ENCODE measurements at regions not wholly inside any gene's neighbourhood (a gene's known extent, or its start where the extent isn't known, plus 50 kb on each side); places are given as distances from the start of the nearest gene placed in this dataset.

GRCh38 chr1:208298593-208299269 lies 54.5 kb upstream of the PLXNA2 start:
- no peak overlapping the region for H3K4me3 ChIP-seq (ENCODE audit: low read length)
- H3K9me3 ChIP-seq (replicated peaks; ENCODE audit: low read length): no peaks in the 10 kb centered on the region
- no peaks in the 10 kb centered on the region for H3K4me1 ChIP-seq (ENCODE audit: control insufficient read depth, insufficient read depth, low read length)
- H3K36me3 ChIP-seq (ENCODE audit: insufficient read depth, low read length): no peaks in the 10 kb centered on the region
- no peak overlapping the region for H3K4me2 ChIP-seq (ENCODE audit: low read length)
- no peak overlapping the region for H3K9ac ChIP-seq (ENCODE audit: low read depth, low read length)
- peaks cover 27% of the 10 kb centered on the region for H3K27me3 ChIP-seq (ENCODE audit: control insufficient read depth, insufficient read depth, low read length)

DNA sequence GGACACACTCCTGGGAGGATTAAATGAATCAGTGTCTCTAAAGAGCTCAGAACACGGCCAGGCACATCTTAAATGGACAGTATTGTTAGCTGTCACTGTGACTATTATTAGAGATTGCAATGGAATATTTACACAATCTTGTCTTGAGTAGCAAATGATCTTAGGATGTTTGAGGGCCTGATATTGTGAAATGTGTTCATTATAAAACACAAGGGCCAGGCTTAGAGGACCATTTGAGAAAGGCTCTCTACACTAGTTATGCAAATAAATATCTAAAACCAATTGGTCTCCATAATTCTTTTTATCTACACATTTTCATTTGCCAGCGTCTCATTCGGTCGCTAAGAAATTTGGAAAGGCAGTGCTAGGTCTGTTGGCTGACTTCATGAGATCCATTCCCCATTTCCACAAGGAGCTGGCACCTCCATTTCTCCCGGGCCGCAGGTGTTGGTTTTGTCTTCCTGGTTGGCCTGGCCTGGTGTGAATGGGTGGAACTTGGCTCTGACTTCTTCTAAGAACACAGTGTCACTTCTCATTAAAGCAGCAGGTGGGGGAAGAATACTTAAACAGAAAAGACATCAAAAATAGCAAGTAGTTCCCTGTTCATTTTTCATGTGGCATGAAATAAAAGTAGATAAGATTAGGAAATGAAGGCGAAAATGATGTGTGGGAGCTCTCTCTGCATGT lies 56.0 kb upstream of the PLXNA2 start:
- no peak overlapping the region for H3K4me2 ChIP-seq (ENCODE audit: low read length)
- H3K4me3 ChIP-seq (ENCODE audit: low read length): no peak overlapping the region
- no peak overlapping the region for H3K9ac ChIP-seq (ENCODE audit: low read depth, low read length)
- H3K36me3 ChIP-seq (ENCODE audit: insufficient read depth, low read length): no peaks in the 10 kb centered on the region
- H3K4me1 ChIP-seq (ENCODE audit: control insufficient read depth, insufficient read depth, low read length): no peaks in the 10 kb centered on the region
- no peaks in the 10 kb centered on the region for H3K9me3 ChIP-seq (replicated peaks; ENCODE audit: low read length)
- peaks cover 24% of the 10 kb centered on the region for H3K27me3 ChIP-seq (ENCODE audit: control insufficient read depth, insufficient read depth, low read length)

DNA sequence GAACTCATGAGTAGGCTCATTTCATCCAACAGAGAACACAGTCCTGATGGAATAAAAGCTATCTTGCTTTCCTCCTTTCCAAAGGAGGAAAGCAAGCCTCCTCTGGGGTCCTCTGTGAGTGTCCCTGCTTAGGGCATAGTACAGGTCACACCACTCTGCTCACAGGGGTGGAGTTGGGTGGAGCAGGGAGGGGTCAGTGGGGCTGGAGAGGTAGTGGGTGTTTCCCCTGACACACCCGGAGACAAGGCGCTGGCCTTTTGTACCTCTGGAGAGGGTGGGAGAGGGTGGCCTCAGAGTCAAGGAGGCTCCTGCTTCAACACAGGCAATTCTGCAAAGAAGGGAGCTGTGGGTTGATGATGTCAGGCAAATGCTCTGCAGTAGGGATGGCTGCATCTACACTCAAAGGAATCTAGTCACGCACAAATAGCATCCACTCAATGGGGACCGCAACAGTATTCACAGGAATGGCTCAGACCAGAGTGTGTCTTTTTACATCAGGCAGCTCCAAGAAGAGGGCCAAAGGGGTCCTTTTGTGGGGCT lies 58.6 kb upstream of the PLXNA2 start:
- no peaks in the 10 kb centered on the region for H3K36me3 ChIP-seq (ENCODE audit: insufficient read depth, low read length)
- no peaks in the 10 kb centered on the region for H3K9me3 ChIP-seq (replicated peaks; ENCODE audit: low read length)
- no peak overlapping the region for H3K4me2 ChIP-seq (ENCODE audit: low read length)
- no peaks in the 10 kb centered on the region for H3K4me1 ChIP-seq (ENCODE audit: control insufficient read depth, insufficient read depth, low read length)
- H3K4me3 ChIP-seq (ENCODE audit: low read length): no peak overlapping the region
- peaks cover 25% of the 10 kb centered on the region for H3K27me3 ChIP-seq (ENCODE audit: control insufficient read depth, insufficient read depth, low read length)
- H3K9ac ChIP-seq (ENCODE audit: low read depth, low read length): no peak overlapping the region

DNA sequence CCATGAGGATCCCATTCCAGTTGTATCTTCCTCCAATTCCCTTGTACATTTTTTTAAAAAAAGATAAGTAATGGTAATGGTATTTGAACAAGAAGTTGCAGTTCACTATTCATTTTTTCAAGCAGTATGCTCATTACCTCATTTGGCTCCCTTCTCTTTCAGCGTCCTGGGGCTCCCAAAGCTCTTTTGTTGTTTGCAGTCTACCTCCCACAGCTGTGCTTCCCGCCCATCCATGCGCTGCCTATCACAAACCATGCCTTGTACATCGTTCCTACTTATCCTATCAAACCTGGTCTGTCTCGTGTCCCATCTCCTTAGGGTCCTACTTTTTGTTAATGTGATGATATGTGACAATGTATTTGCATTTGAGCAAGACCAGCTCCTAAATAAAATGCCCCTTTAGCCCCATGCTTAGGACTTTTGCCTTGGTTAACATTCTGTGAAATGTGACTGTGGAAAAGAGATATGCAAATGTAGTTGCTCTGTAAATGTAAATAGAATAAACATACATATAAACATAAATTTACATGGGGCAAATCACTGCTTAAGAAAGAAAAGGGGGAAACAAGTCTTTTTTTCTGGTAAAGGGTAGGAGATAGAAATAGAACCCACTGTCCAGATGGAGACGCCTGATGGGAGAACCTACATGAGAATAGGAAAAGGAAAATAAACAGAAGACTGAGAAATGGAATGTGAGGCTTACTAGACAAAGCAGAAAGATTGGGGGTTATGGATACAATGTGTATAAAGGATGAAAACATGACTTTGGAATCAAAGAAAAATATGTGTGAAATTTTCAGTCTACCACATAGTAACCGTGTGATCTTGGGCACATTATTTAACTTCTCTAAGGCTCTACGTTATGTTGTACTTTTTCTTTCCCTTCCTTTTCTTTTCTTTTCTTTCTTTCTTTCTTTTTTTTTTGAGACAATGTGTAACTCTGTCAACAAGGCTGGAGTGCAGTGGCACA lies 59.8 kb upstream of the PLXNA2 start:
- no peak overlapping the region for H3K4me3 ChIP-seq (ENCODE audit: low read length)
- no peaks in the 10 kb centered on the region for H3K4me1 ChIP-seq (ENCODE audit: control insufficient read depth, insufficient read depth, low read length)
- no peak overlapping the region for H3K9ac ChIP-seq (ENCODE audit: low read depth, low read length)
- H3K9me3 ChIP-seq (replicated peaks; ENCODE audit: low read length): no peaks in the 10 kb centered on the region
- no peaks in the 10 kb centered on the region for H3K36me3 ChIP-seq (ENCODE audit: insufficient read depth, low read length)
- peaks cover 21% of the 10 kb centered on the region for H3K27me3 ChIP-seq (ENCODE audit: control insufficient read depth, insufficient read depth, low read length)
- no peak overlapping the region for H3K4me2 ChIP-seq (ENCODE audit: low read length)

- H3K4me3 ChIP-seq (ENCODE audit: low read length): no peak overlapping the region
- no peaks in the 10 kb centered on the region for H3K9me3 ChIP-seq (replicated peaks; ENCODE audit: low read length)
Observed at GRCh38 chr1:208308221-208308620, 64.0 kb upstream of the PLXNA2 start.

DNA sequence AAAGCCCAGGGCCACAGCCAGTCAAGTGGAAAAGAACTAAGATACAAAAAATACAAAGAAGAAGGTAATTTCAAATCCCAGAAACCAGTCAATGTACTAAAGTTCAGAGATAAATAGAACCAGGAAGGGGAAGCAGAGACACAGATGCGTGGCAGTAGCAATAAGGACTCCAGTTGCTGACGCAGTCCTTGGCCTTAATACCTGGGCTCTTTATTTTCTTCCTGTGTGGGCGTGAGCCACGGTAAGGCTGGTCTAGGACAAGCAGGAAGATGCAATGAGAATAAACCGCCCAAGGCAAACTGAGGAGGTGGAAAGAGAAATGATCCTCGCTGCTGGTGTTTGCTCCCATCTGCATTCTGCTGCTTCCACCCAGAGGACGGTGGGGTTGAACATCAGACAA lies 65.6 kb upstream of the PLXNA2 start:
- H3K4me3 ChIP-seq (ENCODE audit: low read length): no peak overlapping the region
- no peaks in the 10 kb centered on the region for H3K36me3 ChIP-seq (ENCODE audit: insufficient read depth, low read length)
- peaks cover 21% of the 10 kb centered on the region for H3K27me3 ChIP-seq (ENCODE audit: control insufficient read depth, insufficient read depth, low read length)

More at GRCh38 chr1:208308221-208308620, 64.0 kb upstream of the PLXNA2 start:
- H3K27me3 ChIP-seq (ENCODE audit: control insufficient read depth, insufficient read depth, low read length): peaks cover 23% of the 10 kb centered on the region
- H3K4me2 ChIP-seq (ENCODE audit: low read length): no peak overlapping the region
- H3K9ac ChIP-seq (ENCODE audit: low read depth, low read length): no peak overlapping the region
- no peaks in the 10 kb centered on the region for H3K4me1 ChIP-seq (ENCODE audit: control insufficient read depth, insufficient read depth, low read length)
- H3K36me3 ChIP-seq (ENCODE audit: insufficient read depth, low read length): no peaks in the 10 kb centered on the region

DNA sequence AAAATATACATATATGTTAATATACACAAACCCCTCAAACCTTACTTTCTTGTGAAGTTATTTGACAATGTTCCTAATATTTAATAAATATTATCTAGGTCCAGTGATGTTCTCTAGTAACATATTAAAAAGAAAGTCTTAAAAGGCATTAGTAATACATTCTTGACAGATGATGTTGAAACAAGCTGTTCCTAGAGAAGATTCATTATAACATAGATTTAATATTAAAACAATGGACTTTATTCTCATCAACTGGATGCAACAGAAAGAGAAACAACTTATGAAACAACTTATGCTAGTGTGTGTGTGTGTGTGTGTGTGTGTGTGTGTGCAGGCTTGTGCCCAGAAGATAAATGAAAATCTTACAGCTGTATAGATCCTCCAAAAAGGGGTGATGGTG lies 68.5 kb upstream of the PLXNA2 start:
- no peaks in the 10 kb centered on the region for H3K4me1 ChIP-seq (ENCODE audit: control insufficient read depth, insufficient read depth, low read length)
- no peak overlapping the region for H3K9ac ChIP-seq (ENCODE audit: low read depth, low read length)
- H3K27me3 ChIP-seq (ENCODE audit: control insufficient read depth, insufficient read depth, low read length): peaks cover 22% of the 10 kb centered on the region
- no peak overlapping the region for H3K4me2 ChIP-seq (ENCODE audit: low read length)
- H3K4me3 ChIP-seq (ENCODE audit: low read length): no peak overlapping the region
- no peaks in the 10 kb centered on the region for H3K36me3 ChIP-seq (ENCODE audit: insufficient read depth, low read length)
- no peaks in the 10 kb centered on the region for H3K9me3 ChIP-seq (replicated peaks; ENCODE audit: low read length)

More for the DNA sequence above, 65.6 kb upstream of the PLXNA2 start:
- Histone ChIP-seq H3K9me3 (replicated peaks; ENCODE audit: low read length) (no peaks in the 10 kb centered on the region), H3K9ac (ENCODE audit: low read depth, low read length) (no peak overlapping the region), H3K4me1 (ENCODE audit: control insufficient read depth, insufficient read depth, low read length) (no peaks in the 10 kb centered on the region), H3K4me2 (ENCODE audit: low read length) (no peak overlapping the region)

DNA sequence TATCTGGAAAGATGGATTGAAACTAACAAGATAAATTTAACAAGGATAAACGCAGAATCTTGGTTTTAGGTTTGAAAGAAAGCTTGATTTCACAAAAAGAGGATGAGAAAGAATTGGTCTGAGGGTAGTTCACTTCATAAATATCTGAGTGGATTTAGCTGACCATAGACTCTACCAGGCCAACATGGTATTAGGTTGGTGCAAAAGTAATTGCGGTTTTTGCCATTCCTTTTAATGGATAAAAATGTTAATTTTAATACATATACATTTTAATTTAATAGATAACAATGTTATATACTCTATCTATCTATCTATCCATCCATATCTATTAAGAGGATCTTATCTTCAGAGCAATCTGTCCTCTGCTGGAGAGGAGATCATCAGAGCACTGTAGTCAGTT lies 70.2 kb upstream of the PLXNA2 start:
- Histone ChIP-seq H3K4me1 (ENCODE audit: control insufficient read depth, insufficient read depth, low read length) (no peaks in the 10 kb centered on the region), H3K9me3 (replicated peaks; ENCODE audit: low read length) (no peaks in the 10 kb centered on the region), H3K9ac (ENCODE audit: low read depth, low read length) (no peak overlapping the region), H3K4me2 (ENCODE audit: low read length) (no peak overlapping the region), H3K36me3 (ENCODE audit: insufficient read depth, low read length) (no peaks in the 10 kb centered on the region), H3K4me3 (ENCODE audit: low read length) (no peak overlapping the region), H3K27me3 (ENCODE audit: control insufficient read depth, insufficient read depth, low read length) (peaks cover 22% of the 10 kb centered on the region)

GRCh38 chr1:208318150-208318734 lies 74.1 kb upstream of the PLXNA2 start:
- Histone ChIP-seq H3K4me3 (ENCODE audit: low read length) (no peak overlapping the region), H3K4me2 (ENCODE audit: low read length) (no peak overlapping the region), H3K9ac (ENCODE audit: low read depth, low read length) (no peak overlapping the region), H3K36me3 (ENCODE audit: insufficient read depth, low read length) (no peaks in the 10 kb centered on the region), H3K27me3 (ENCODE audit: control insufficient read depth, insufficient read depth, low read length) (peaks cover 23% of the 10 kb centered on the region), H3K4me1 (ENCODE audit: control insufficient read depth, insufficient read depth, low read length) (no peaks in the 10 kb centered on the region), H3K9me3 (replicated peaks; ENCODE audit: low read length) (no peaks in the 10 kb centered on the region)

GRCh38 chr1:208324005-208324404 lies 79.8 kb upstream of the PLXNA2 start:
- Histone ChIP-seq H3K27me3 (ENCODE audit: control insufficient read depth, insufficient read depth, low read length) (peaks cover 12% of the 10 kb centered on the region), H3K9ac (ENCODE audit: low read depth, low read length) (no peak overlapping the region), H3K4me2 (ENCODE audit: low read length) (no peak overlapping the region), H3K36me3 (ENCODE audit: insufficient read depth, low read length) (no peaks in the 10 kb centered on the region), H3K9me3 (replicated peaks; ENCODE audit: low read length) (no peaks in the 10 kb centered on the region), H3K4me1 (ENCODE audit: control insufficient read depth, insufficient read depth, low read length) (no peaks in the 10 kb centered on the region), H3K4me3 (ENCODE audit: low read length) (no peak overlapping the region)

- Histone ChIP-seq H3K4me3 (ENCODE audit: low read length) (no peak overlapping the region), H3K4me1 (ENCODE audit: control insufficient read depth, insufficient read depth, low read length) (no peaks in the 10 kb centered on the region), H3K4me2 (ENCODE audit: low read length) (no peak overlapping the region), H3K9ac (ENCODE audit: low read depth, low read length) (no peak overlapping the region), H3K9me3 (replicated peaks; ENCODE audit: low read length) (no peaks in the 10 kb centered on the region), H3K36me3 (ENCODE audit: insufficient read depth, low read length) (no peaks in the 10 kb centered on the region), H3K27me3 (ENCODE audit: control insufficient read depth, insufficient read depth, low read length) (peaks cover 3% of the 10 kb centered on the region)
Observed at GRCh38 chr1:208326033-208326432, 81.8 kb upstream of the PLXNA2 start.
